ENCODE measurements at regions not wholly inside any gene's neighbourhood (a gene's known extent, or its start where the extent isn't known, plus 50 kb on each side); places are given as distances from the start of the nearest gene placed in this dataset.

DNA sequence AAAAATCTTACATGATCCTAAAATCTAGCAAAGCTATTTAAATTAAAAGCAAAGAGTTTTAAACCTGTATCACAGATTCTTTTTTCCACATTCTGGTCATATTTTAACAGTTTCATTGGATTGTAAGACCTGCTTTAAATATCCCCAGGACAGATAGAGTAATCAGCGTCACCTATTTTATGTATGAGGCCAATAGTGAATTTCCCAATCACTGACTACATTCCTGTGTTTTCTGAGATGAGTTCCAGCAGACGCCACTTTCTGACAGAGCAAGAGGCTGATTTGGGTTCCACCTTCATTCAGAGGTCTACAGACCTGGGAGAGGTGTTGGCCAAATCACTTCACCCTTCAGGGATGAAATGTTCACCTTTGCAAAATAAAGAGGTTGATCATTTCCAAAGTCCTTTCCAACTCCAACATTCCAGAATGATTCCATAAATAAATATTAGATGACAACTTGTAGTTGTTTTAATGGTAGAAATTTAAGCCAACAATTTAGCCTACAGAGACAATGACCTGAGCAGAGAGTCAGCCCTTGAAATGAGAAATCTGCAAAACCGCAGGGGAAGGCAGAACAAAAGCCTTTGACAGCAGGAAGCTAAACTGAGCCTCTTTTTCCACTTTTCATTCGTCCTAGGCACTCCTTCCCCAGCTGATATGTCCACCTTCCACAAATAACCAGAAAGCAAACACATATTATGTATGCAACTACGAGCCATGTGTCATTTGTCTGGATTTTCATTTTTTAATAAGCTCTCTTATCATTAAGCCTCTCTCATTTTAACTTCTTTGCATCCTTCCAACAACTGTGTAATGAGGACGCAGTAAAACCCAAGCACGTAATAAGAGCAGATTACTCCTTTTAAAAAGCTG, 105.2 kb downstream of the TFAP2A start:
- no peak overlapping the region for H3K4me3 ChIP-seq (replicated peaks in 1 of 3; ENCODE audit: low read depth in 2 of 3, low read length in 3 of 3)
- H3K27ac Mint-ChIP-seq: no peak overlapping the region
- H3K36me3 Mint-ChIP-seq: no peaks in the 10 kb centered on the region
- H3K4me3 Mint-ChIP-seq: no peak overlapping the region
- TF ChIP-seq, protein P1, sequence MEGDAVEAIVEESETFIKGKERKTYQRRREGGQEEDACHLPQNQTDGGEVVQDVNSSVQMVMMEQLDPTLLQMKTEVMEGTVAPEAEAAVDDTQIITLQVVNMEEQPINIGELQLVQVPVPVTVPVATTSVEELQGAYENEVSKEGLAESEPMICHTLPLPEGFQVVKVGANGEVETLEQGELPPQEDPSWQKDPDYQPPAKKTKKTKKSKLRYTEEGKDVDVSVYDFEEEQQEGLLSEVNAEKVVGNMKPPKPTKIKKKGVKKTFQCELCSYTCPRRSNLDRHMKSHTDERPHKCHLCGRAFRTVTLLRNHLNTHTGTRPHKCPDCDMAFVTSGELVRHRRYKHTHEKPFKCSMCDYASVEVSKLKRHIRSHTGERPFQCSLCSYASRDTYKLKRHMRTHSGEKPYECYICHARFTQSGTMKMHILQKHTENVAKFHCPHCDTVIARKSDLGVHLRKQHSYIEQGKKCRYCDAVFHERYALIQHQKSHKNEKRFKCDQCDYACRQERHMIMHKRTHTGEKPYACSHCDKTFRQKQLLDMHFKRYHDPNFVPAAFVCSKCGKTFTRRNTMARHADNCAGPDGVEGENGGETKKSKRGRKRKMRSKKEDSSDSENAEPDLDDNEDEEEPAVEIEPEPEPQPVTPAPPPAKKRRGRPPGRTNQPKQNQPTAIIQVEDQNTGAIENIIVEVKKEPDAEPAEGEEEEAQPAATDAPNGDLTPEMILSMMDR (IDR thresholded peaks at IDR 0.05): no peak
- H2AFZ ChIP-seq (ENCODE audit: insufficient read depth, low read depth, low read length, poor library complexity, severe bottlenecking): no peak overlapping the region
- no peaks in the 10 kb centered on the region for H3K4me1 Mint-ChIP-seq
- intact Hi-C loops (cut with micrococcal nuclease): no loop called here
- H3K79me2 ChIP-seq (ENCODE audit: insufficient read depth, low read length): no peaks in the 10 kb centered on the region
- no peaks in the 10 kb centered on the region for H3K36me3 ChIP-seq (replicated peaks in 1 of 2; ENCODE audit: control insufficient read depth in 1 of 2, insufficient read depth in 2 of 2, low read length in 2 of 2)
- H3K4me2 ChIP-seq (replicated peaks; ENCODE audit: extremely low read depth, low read length, poor library complexity, severe bottlenecking): no peak overlapping the region
- no peak overlapping the region for H3K27ac ChIP-seq (ENCODE audit: low read depth in 1 of 2, low read length in 2 of 2)
- H3K9ac ChIP-seq (ENCODE audit: insufficient read depth, low read length, poor library complexity, severe bottlenecking): no peak overlapping the region
- no peaks in the 10 kb centered on the region for H3K4me1 ChIP-seq (ENCODE audit: control insufficient read depth in 1 of 2, insufficient read depth in 2 of 2, low read length in 2 of 2)
- H3K27me3 Mint-ChIP-seq (ENCODE audit: low read depth in 3 of 3): peaks cover 4 to 12% (median 7%) of the 10 kb centered on the region in 3 donors
- H3K27me3 ChIP-seq (ENCODE audit: control insufficient read depth in 2 of 2, insufficient read depth in 2 of 2, low read length in 2 of 2): no peaks in the 10 kb centered on the region
- H3K9me3 Mint-ChIP-seq: peaks cover 0 to 5% (median 0%) of the 10 kb centered on the region in 7 donors
- no peaks in the 10 kb centered on the region for H3K9me3 ChIP-seq (replicated peaks in 1 of 2; ENCODE audit: control insufficient read depth in 1 of 2, insufficient read depth in 1 of 2, low read length in 2 of 2)
- no peaks in the 10 kb centered on the region for H4K20me1 ChIP-seq (ENCODE audit: insufficient read depth, low read length)
- 78% methylated on average over 4 of the region's 7 CpGs for WGBS (ENCODE audit: insufficient coverage)
- DNase-seq: no peak

DNA sequence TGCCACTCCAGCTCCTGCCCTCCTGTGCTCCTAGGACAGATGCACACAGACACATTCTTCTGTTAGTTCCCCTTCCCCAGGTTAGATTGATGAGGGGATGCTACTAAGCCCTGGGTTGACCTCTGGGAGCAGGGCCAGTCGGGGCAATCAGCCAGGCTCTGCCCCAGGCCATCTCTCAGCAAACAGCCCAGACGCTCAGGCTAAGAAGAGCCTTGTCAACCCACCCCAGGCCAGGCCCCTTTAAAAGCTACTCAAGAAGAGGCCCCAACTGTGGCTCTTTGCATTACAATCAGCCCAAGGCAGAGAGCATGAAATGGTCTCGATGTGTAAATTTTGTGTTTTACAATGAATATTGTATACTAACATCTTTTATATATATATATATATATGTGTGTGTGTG, 107.4 kb downstream of the TFAP2A start:
- intact Hi-C loops (cut with micrococcal nuclease): loop anchor here in 1 of 2 donors (2.0 kb wide), 1 partner anchor 37 kb away; no protein-coding TSS in a partner anchor
- DNase-seq: no peak
- H4K20me1 ChIP-seq (ENCODE audit: insufficient read depth, low read length): no peaks in the 10 kb centered on the region
- H3K4me3 Mint-ChIP-seq: no peak overlapping the region
- no peaks in the 10 kb centered on the region for H3K4me1 ChIP-seq (ENCODE audit: control insufficient read depth in 1 of 2, insufficient read depth in 2 of 2, low read length in 2 of 2)
- no peak overlapping the region for H3K9ac ChIP-seq (ENCODE audit: insufficient read depth, low read length, poor library complexity, severe bottlenecking)
- H3K4me2 ChIP-seq (replicated peaks; ENCODE audit: extremely low read depth, low read length, poor library complexity, severe bottlenecking): no peak overlapping the region
- TF ChIP-seq, protein P1 (IDR thresholded peaks at IDR 0.05): no peak
- H3K27ac Mint-ChIP-seq: no peak overlapping the region
- H3K4me1 Mint-ChIP-seq: no peaks in the 10 kb centered on the region
- peaks cover 0 to 1% (median 0%) of the 10 kb centered on the region in 7 donors for H3K9me3 Mint-ChIP-seq
- H3K27me3 ChIP-seq (ENCODE audit: control insufficient read depth in 2 of 2, insufficient read depth in 2 of 2, low read length in 2 of 2): no peaks in the 10 kb centered on the region
- no peaks in the 10 kb centered on the region for H3K79me2 ChIP-seq (ENCODE audit: insufficient read depth, low read length)
- no peaks in the 10 kb centered on the region for H3K36me3 ChIP-seq (replicated peaks in 1 of 2; ENCODE audit: control insufficient read depth in 1 of 2, insufficient read depth in 2 of 2, low read length in 2 of 2)
- 100% methylated on average over 1 of the region's 3 CpGs for WGBS (ENCODE audit: insufficient coverage)
- H3K4me3 ChIP-seq (replicated peaks in 1 of 3; ENCODE audit: low read depth in 2 of 3, low read length in 3 of 3): no peak overlapping the region
- H3K36me3 Mint-ChIP-seq: no peaks in the 10 kb centered on the region
- H2AFZ ChIP-seq (ENCODE audit: insufficient read depth, low read depth, low read length, poor library complexity, severe bottlenecking): no peak overlapping the region
- H3K27ac ChIP-seq (ENCODE audit: low read depth in 1 of 2, low read length in 2 of 2): no peak overlapping the region
- H3K9me3 ChIP-seq (replicated peaks in 1 of 2; ENCODE audit: control insufficient read depth in 1 of 2, insufficient read depth in 1 of 2, low read length in 2 of 2): no peaks in the 10 kb centered on the region
- H3K27me3 Mint-ChIP-seq (ENCODE audit: low read depth in 3 of 3): peaks cover 4 to 9% (median 9%) of the 10 kb centered on the region in 3 donors
